AG04449 (cell line): ENCODE measurements at regions not wholly inside any gene's neighbourhood (a gene's known extent, or its start where the extent isn't known, plus 50 kb on each side); places are given as distances from the start of the nearest gene placed in this dataset.

Source experiments
- CTCF ChIA-PET: fragments of 350-600 bp; formaldehyde crosslinking; extraction: SDS; loops from one replicate; lab custom pipeline; 2021; ENCODE audit warnings: antibody characterized with exemption; lab: Yijun Ruan, JAX
- POLR2A ChIA-PET: fragments of 400-600, 350-600 bp; formaldehyde crosslinking; extraction: SDS; loops from one replicate; lab custom pipeline; 2020; ENCODE audit warnings: antibody characterized with exemption, inconsistent platforms; lab: Yijun Ruan, JAX
- DNase-seq: peaks from one replicate; pipeline ENCODE4 v3.0.0-alpha.2; 2010; ENCODE audit warnings: low read depth, low spot score
- H3K4me3 ChIP-seq: 2 replicates; pipeline ENCODE4 v1.5.1; 2011; ENCODE audit warnings: low read depth, mild to moderate bottlenecking, control low read depth, low read length
- CTCF ChIP-seq: IDR thresholded peaks from one replicate; pipeline ENCODE4 v1.5.1; 2011; ENCODE audit warnings: mild to moderate bottlenecking, moderate library complexity, low read length, control low read depth, inconsistent platforms; ENCODE audit not compliant: insufficient read depth; ENCODE audit errors: missing control alignments

GRCh38 chr9:32706004-32706724 lies 70.7 kb upstream of the TAF1L start:
- ChIA-PET POLR2A (no interaction called here), CTCF (interaction anchor here (1.0 to 4.7 kb wide), 4 partner anchors 11 to 327 kb away, joined by 3 to 26 read pairs (median 7); no protein-coding TSS in a partner anchor)
- H3K4me3 ChIP-seq = no peak overlapping the region
- TF ChIP-seq CTCF = no peak
- no peak for DNase-seq

- ChIA-PET POLR2A (no interaction called here), CTCF (interaction anchor here (4.7 kb wide), 1 partner anchor 118 kb away, joined by 26 read pairs; no protein-coding TSS in a partner anchor)
- no peak for DNase-seq
Observed at GRCh38 chr9:32706725-32707100, 71.2 kb upstream of the TAF1L start.

GRCh38 chr9:32707326-32707725 lies 71.9 kb upstream of the TAF1L start:
- H3K4me3 ChIP-seq = no peak overlapping the region
- DNase-seq = no peak
- POLR2A ChIA-PET = no interaction called here
- TF ChIP-seq CTCF = no peak
- CTCF ChIA-PET = interaction anchor here (4.7 kb wide), 1 partner anchor 119 kb away, joined by 26 read pairs; no protein-coding TSS in a partner anchor

More at GRCh38 chr9:32706725-32707100, 71.2 kb upstream of the TAF1L start:
- no peak overlapping the region for H3K4me3 ChIP-seq
- no peak for TF ChIP-seq CTCF

GRCh38 chr9:32708480-32709150 lies 73.1 kb upstream of the TAF1L start:
- no peak for DNase-seq
- CTCF ChIA-PET = no interaction called here
- no peak overlapping the region for H3K4me3 ChIP-seq
- no peak for TF ChIP-seq CTCF
- POLR2A ChIA-PET = no interaction called here

- POLR2A ChIA-PET = no interaction called here
- no peak for DNase-seq
- no peak for TF ChIP-seq CTCF
- H3K4me3 ChIP-seq = no peak overlapping the region
- CTCF ChIA-PET = no interaction called here
Observed at GRCh38 chr9:32709871-32710270, 73.5 kb upstream of the TMEM215 start.

GRCh38 chr9:32716425-32716824 lies 66.9 kb upstream of the TMEM215 start:
- TF ChIP-seq CTCF = no peak
- ChIA-PET POLR2A (no interaction called here), CTCF (no interaction called here)

More at GRCh38 chr9:32716425-32716824, 66.9 kb upstream of the TMEM215 start:
- H3K4me3 ChIP-seq = no peak overlapping the region
- DNase-seq = no peak
